HepG2 (cell line): ENCODE measurements at regions not wholly inside any gene's neighbourhood (a gene's known extent, or its start where the extent isn't known, plus 50 kb on each side); places are given as distances from the start of the nearest gene placed in this dataset.

Source experiments
- ATAC-seq: fragments of 200-7000 bp; cut with Tn5 transposase; 3 replicates; pipeline ENCODE4 v1.9.1; 2020; ENCODE audit warnings: mild to moderate bottlenecking, moderate library complexity
- BruUV-seq: library from RNA; stranded (reverse); fragments of 400-500 nt; replicated peaks from 2 replicates; lab custom pipeline; 2021; lab: Mats Ljungman, UMichigan
- CTCF ChIA-PET: fragments of 300-600 bp; formaldehyde crosslinking; extraction: SDS; loops from one replicate; lab custom pipeline; 2021; ENCODE audit warnings: low total read pairs, inconsistent platforms, low intra/inter-chr PET ratio; lab: Yijun Ruan, JAX
- POLR2A ChIA-PET: fragments of 350-600 bp; sonication (Branson Sonifier 250); formaldehyde crosslinking; loops from one replicate; lab custom pipeline; 2020; ENCODE audit warnings: antibody characterized with exemption, inconsistent platforms; lab: Yijun Ruan, JAX
- DNase-seq: peaks from one replicate; pipeline ENCODE4 v3.0.0-alpha.2; 2015; ENCODE audit warnings: low spot score
- FAIRE-seq: peaks from 3 replicates; lab custom pipeline; 2011; peaks lifted over from hg19 to GRCh38; lab: Jason Lieb, UNC
- H2AFZ ChIP-seq: one replicate; pipeline ENCODE4 v1.6.1; 2011; ENCODE audit warnings: low read length, inconsistent platforms
- H3K27ac ChIP-seq: fragments of 300-600 bp; 3 replicates; pipeline ENCODE4 v1.8.0; 2011; ENCODE audit warnings: mixed run types, mild to moderate bottlenecking, mixed read lengths, low read length, inconsistent platforms; ENCODE audit not compliant: insufficient read depth; ENCODE audit errors: extremely low read length
- H3K27me3 ChIP-seq, 2 experiments: fragments of 200-600 bp in 1 of 2; 2 replicates in 1 of 2; 3 replicates in 1 of 2; pipeline versions ENCODE4 v1.6.0 to v1.8.0; 2011; ENCODE audit warnings: low read length in 2 of 2, mild to moderate bottlenecking in 2 of 2, moderate library complexity in 2 of 2, inconsistent platforms in 1 of 2; ENCODE audit not compliant: insufficient read depth in 2 of 2, control insufficient read depth in 1 of 2
- H3K36me3 ChIP-seq, 2 experiments: fragments of 200-600 bp in 1 of 2; replicated peaks in 1 of 2; 2 replicates in 1 of 2; 3 replicates in 1 of 2; pipeline versions ENCODE4 v1.5.1 to v1.8.0; 2011; ENCODE audit warnings: low read length in 2 of 2, inconsistent platforms in 1 of 2; ENCODE audit not compliant: insufficient read depth in 2 of 2, control insufficient read depth in 1 of 2
- H3K4me1 ChIP-seq: 2 replicates; pipeline ENCODE4 v1.5.1; 2012; ENCODE audit warnings: low read length, inconsistent platforms; ENCODE audit not compliant: insufficient read depth
- H3K4me2 ChIP-seq: 2 replicates; pipeline ENCODE4 v1.6.0; 2011; ENCODE audit warnings: low read depth, low read length, inconsistent platforms
- H3K4me3 ChIP-seq, 3 experiments: fragments of 200-600 bp in 1 of 3; sonication (generic), shearing (Covaris generic) in 1 of 3; replicated peaks in 1 of 3; 2 replicates each; pipeline ENCODE4 v1.5.1; 2011 to 2016; ENCODE audit warnings: low read length in 3 of 3, inconsistent platforms in 2 of 3, low read depth in 2 of 3, mild to moderate bottlenecking in 2 of 3, control low read depth in 1 of 3, mixed read lengths in 1 of 3; ENCODE audit not compliant: insufficient read depth in 1 of 3
- H3K79me2 ChIP-seq: one replicate; pipeline ENCODE4 v1.6.1; 2011; ENCODE audit warnings: low read length, inconsistent platforms; ENCODE audit not compliant: insufficient read depth
- H3K9ac ChIP-seq: 2 replicates; pipeline ENCODE4 v1.6.0; 2011; ENCODE audit warnings: mild to moderate bottlenecking, low read depth, low read length, inconsistent platforms; ENCODE audit not compliant: insufficient read depth
- H3K9me3 ChIP-seq: 2 replicates; pipeline ENCODE4 v1.5.1; 2012; ENCODE audit warnings: mild to moderate bottlenecking, low read length
- H4K20me1 ChIP-seq: 2 replicates; pipeline ENCODE4 v1.6.0; 2011; ENCODE audit warnings: inconsistent platforms, mild to moderate bottlenecking, low read length, moderate library complexity; ENCODE audit not compliant: insufficient read depth
- CCDC6 ChIP-seq: sonication (generic); formaldehyde crosslinking; IDR thresholded peaks from 2 replicates; pipeline ENCODE4 v1.8.1; 2022; ENCODE audit warnings: mild to moderate bottlenecking, missing genetic modification reagents, moderate library complexity
- WGBS: methylation state at CpG from one replicate; pipeline ENCODE4 v1.1.6; 2017; ENCODE audit warnings: low lambda C conversion rate; 5-methylcytosine and 5-hydroxymethylcytosine counted together
- in situ Hi-C: cut with HindIII; loops from 2 replicates; pipeline ENCODE4 v1.10.0; 2017; ENCODE audit warnings: low pct_unique_long_range_greater_than_20kb; ENCODE audit not compliant: extremely low pct_ligation_motif_present
- intact Hi-C: fragments of 100-400 bp; cut with micrococcal nuclease; formaldehyde crosslinking; loops from one replicate; pipeline ENCODE4 v1.10.0; 2022; ENCODE audit not compliant: unreplicated experiment
- TF ChIP-seq, protein P1 (sequence below): sonication (generic); formaldehyde crosslinking; IDR thresholded peaks from 2 replicates; pipeline ENCODE4 v1.4.0; 2020; ENCODE audit warnings: mild to moderate bottlenecking, missing genetic modification reagents
- TF ChIP-seq, protein P2 (sequence below): sonication (generic); formaldehyde crosslinking; IDR thresholded peaks from 2 replicates; pipeline ENCODE4 v1.5.0; 2020; ENCODE audit warnings: mild to moderate bottlenecking, missing genetic modification reagents

DNA sequence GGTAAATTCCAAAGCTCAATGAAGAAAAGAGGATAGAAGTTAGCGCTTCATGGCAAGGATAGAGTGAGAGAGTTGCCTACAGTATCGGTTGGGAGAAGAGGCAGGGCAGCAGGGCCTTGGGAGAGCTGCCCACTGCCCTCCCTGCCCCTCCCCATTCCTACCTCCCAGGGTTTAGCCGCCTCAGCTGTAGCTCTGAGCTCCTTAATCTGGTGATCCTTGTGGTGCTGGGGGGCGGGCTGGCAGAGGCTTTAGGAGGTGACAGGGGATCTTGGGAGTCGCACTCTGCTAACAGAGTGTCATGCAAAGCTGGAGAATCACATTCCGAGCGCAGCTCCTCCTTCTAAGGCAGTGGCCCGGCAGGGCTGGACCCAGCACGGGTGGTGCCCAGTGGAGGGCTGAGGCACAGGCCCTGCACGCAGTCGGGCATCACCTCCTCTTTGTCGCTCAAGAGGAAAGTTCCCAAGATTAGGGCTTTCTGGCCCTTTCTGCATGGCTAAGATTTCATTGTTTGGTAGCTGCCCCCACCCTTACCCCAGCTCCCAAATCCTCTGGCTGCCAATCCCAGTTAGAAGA, 57.1 kb upstream of the POLG start:
- H3K4me2 ChIP-seq = no peak overlapping the region
- no peak overlapping the region for H3K27ac ChIP-seq
- FAIRE-seq (no peak), ATAC-seq (no peak), DNase-seq (no peak)
- peaks cover 2 to 69% of the 10 kb centered on the region in 2 experiments; a peak in 4 of 5 replicates for H3K27me3 ChIP-seq
- H3K79me2 ChIP-seq = no peaks in the 10 kb centered on the region
- no peaks in the 10 kb centered on the region; the same call in 1 of the 2 replicates for H3K4me1 ChIP-seq
- H3K9me3 ChIP-seq = no peaks in the 10 kb centered on the region
- H4K20me1 ChIP-seq = no peaks in the 10 kb centered on the region
- no peak overlapping the region for H3K4me3 ChIP-seq
- no peak overlapping the region for H2AFZ ChIP-seq
- intact Hi-C loops (no loop called here), in situ Hi-C loops (no loop called here)
- no peak overlapping the region for H3K9ac ChIP-seq
- TF ChIP-seq CCDC6 (CRISPR knock-in tag) = no peak
- TF ChIP-seq, protein P1, sequence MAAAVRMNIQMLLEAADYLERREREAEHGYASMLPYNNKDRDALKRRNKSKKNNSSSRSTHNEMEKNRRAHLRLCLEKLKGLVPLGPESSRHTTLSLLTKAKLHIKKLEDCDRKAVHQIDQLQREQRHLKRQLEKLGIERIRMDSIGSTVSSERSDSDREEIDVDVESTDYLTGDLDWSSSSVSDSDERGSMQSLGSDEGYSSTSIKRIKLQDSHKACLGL = no peak
- TF ChIP-seq, protein P2, sequence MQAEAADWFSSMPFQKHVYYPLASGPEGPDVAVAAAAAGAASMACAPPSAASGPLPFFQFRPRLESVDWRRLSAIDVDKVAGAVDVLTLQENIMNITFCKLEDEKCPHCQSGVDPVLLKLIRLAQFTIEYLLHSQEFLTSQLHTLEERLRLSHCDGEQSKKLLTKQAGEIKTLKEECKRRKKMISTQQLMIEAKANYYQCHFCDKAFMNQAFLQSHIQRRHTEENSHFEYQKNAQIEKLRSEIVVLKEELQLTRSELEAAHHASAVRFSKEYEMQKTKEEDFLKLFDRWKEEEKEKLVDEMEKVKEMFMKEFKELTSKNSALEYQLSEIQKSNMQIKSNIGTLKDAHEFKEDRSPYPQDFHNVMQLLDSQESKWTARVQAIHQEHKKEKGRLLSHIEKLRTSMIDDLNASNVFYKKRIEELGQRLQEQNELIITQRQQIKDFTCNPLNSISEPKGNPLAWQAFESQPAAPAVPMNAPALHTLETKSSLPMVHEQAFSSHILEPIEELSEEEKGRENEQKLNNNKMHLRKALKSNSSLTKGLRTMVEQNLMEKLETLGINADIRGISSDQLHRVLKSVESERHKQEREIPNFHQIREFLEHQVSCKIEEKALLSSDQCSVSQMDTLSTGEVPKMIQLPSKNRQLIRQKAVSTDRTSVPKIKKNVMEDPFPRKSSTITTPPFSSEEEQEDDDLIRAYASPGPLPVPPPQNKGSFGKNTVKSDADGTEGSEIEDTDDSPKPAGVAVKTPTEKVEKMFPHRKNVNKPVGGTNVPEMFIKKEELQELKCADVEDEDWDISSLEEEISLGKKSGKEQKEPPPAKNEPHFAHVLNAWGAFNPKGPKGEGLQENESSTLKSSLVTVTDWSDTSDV (CRISPR knock-in tag) = no peak
- 15% methylated on average over 4 of the region's 12 CpGs for WGBS
- no peaks in the 10 kb centered on the region for H3K36me3 ChIP-seq
- CTCF ChIA-PET = no interaction called here
- POLR2A ChIA-PET = no interaction called here
- BruUV-seq = no TSS peak
